ENCODE measurements at regions not wholly inside any gene's neighbourhood (a gene's known extent, or its start where the extent isn't known, plus 50 kb on each side); places are given as distances from the start of the nearest gene placed in this dataset.
"Not testable (repeated sequence)": the region's sequence is repeated elsewhere in the genome, so short reads cannot be mapped to it uniquely, and the experiment has no call there.

DNA sequence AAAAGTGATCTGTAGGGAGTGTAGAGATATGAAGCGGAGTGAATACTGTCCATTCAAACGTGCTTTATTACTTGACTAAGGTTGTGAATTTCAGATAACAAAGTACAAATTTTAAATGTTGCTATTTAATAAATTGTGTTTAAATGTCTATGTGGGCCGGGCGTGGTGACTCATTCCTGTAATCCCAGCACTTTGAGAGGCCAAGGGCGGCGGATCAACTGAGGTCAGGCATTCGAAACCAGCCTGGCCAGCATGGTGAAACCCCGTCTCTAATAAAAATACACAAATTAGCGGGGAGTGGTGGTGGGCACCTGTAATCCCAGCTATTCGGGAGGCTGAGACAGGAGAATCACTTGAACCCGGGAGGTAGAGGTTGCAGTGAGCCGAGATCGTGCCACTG lies 1544.1 kb downstream of the SLITRK5 start:
- TF ChIP-seq, protein P1, sequence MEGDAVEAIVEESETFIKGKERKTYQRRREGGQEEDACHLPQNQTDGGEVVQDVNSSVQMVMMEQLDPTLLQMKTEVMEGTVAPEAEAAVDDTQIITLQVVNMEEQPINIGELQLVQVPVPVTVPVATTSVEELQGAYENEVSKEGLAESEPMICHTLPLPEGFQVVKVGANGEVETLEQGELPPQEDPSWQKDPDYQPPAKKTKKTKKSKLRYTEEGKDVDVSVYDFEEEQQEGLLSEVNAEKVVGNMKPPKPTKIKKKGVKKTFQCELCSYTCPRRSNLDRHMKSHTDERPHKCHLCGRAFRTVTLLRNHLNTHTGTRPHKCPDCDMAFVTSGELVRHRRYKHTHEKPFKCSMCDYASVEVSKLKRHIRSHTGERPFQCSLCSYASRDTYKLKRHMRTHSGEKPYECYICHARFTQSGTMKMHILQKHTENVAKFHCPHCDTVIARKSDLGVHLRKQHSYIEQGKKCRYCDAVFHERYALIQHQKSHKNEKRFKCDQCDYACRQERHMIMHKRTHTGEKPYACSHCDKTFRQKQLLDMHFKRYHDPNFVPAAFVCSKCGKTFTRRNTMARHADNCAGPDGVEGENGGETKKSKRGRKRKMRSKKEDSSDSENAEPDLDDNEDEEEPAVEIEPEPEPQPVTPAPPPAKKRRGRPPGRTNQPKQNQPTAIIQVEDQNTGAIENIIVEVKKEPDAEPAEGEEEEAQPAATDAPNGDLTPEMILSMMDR (IDR thresholded peaks at IDR 0.05): not testable (repeated sequence)
- TF ChIP-seq POLR2A (IDR thresholded peaks at IDR 0.05): not testable (repeated sequence)

Measured in sigmoid colon (tissue), 3 donors.